ENCODE measurements at regions not wholly inside any gene's neighbourhood (a gene's known extent, or its start where the extent isn't known, plus 50 kb on each side); places are given as distances from the start of the nearest gene placed in this dataset.

DNA sequence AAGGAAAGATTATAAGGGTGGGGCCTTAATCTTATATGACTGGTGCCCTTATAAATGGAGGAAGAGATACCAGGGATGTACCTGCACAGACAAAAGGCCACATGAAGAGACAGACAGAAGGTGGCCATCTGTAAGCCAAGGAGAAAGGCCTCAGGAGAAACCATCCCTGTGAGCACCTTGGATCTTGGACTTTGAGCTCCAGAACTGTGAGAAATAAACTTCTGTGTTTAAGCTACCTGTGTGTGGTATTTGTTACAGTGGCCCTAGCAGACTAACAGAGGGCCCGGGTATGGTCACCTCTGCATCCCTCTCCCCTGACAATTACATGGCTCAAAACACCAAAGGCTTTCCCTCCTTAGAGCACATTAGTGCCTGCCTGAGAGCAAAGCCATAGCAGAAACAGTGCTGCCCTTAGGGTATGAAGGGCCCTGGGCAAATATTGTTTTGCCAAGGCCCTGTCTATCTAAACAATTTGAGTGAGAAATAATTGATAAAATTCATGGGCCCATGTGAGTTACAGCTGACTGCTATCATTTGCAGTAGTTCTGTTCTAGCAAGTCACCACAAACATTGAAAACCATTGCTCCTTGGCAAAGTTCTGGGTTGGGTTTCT is 109.3 kb upstream of the MYCN start:
- Histone ChIP-seq H3K4me3 (ENCODE audit: extremely low read depth, insufficient read depth, low read length, poor library complexity, severe bottlenecking) (no peak overlapping the region), H3K27ac (ENCODE audit: low read depth, low read length, severe bottlenecking) (no peak overlapping the region), H3K36me3 (ENCODE audit: control insufficient read depth, insufficient read depth, low read length) (no peaks in the 10 kb centered on the region), H3K9me3 (ENCODE audit: control insufficient read depth, low read length) (no peaks in the 10 kb centered on the region), H3K4me1 (ENCODE audit: control insufficient read depth, insufficient read depth, low read length, poor library complexity, severe bottlenecking) (peaks cover 6% of the 10 kb centered on the region)
- no CpG with 5 or more reads among the region's 1 CpG for WGBS, 2 experiments (ENCODE audit: insufficient coverage in 2 of 2)

- Histone ChIP-seq H3K36me3 (ENCODE audit: control insufficient read depth, insufficient read depth, low read length) (no peaks in the 10 kb centered on the region), H3K4me1 (ENCODE audit: control insufficient read depth, insufficient read depth, low read length, poor library complexity, severe bottlenecking) (no peaks in the 10 kb centered on the region), H3K27ac (ENCODE audit: low read depth, low read length, severe bottlenecking) (no peak overlapping the region), H3K9me3 (ENCODE audit: control insufficient read depth, low read length) (no peaks in the 10 kb centered on the region), H3K4me3 (ENCODE audit: extremely low read depth, insufficient read depth, low read length, poor library complexity, severe bottlenecking) (no peak overlapping the region)
- 91 to 92% methylated on average over 7 of the region's 8 CpGs for WGBS, 2 experiments (ENCODE audit: insufficient coverage in 2 of 2)
Measured at GRCh38 chr2:15832030-15832709, 108.2 kb upstream of the MYCN start.

GRCh38 chr2:15832849-15833680 is 107.3 kb upstream of the MYCN start:
- WGBS, 2 experiments (ENCODE audit: insufficient coverage in 2 of 2), result 87 to 96% methylated on average over 5 of the region's 9 CpGs

DNA sequence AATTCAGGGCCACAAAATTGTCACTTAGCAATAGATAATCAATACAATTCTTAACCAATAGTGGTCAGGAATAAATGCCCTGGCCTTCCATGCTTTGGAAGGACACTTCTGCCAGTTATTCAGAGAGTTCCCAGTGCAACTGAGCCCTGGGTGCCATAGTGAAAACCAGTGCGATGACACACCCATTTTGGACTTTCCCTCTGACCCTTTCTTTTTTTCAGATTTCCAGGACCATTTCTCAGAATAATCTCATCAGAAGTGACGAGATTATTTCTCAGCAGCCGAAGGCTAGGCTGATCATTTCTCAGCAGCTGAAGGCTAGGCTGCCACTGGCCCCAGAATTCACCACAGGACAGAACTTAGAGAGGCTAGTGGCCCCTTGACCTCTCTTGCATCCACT is 106.6 kb upstream of the MYCN start:
- Histone ChIP-seq H3K4me3 (ENCODE audit: extremely low read depth, insufficient read depth, low read length, poor library complexity, severe bottlenecking) (no peak overlapping the region), H3K36me3 (ENCODE audit: control insufficient read depth, insufficient read depth, low read length) (no peaks in the 10 kb centered on the region), H3K4me1 (ENCODE audit: control insufficient read depth, insufficient read depth, low read length, poor library complexity, severe bottlenecking) (no peaks in the 10 kb centered on the region), H3K27ac (ENCODE audit: low read depth, low read length, severe bottlenecking) (no peak overlapping the region), H3K9me3 (ENCODE audit: control insufficient read depth, low read length) (no peaks in the 10 kb centered on the region)
- 86 to 96% methylated on average over 3 of the region's 3 CpGs for WGBS, 2 experiments (ENCODE audit: insufficient coverage in 2 of 2)

More at GRCh38 chr2:15832849-15833680, 107.3 kb upstream of the MYCN start:
- Histone ChIP-seq H3K27ac (ENCODE audit: low read depth, low read length, severe bottlenecking) (no peak overlapping the region), H3K9me3 (ENCODE audit: control insufficient read depth, low read length) (no peaks in the 10 kb centered on the region), H3K4me3 (ENCODE audit: extremely low read depth, insufficient read depth, low read length, poor library complexity, severe bottlenecking) (no peak overlapping the region), H3K36me3 (ENCODE audit: control insufficient read depth, insufficient read depth, low read length) (no peaks in the 10 kb centered on the region), H3K4me1 (ENCODE audit: control insufficient read depth, insufficient read depth, low read length, poor library complexity, severe bottlenecking) (no peaks in the 10 kb centered on the region)

- no peak overlapping the region for H3K27ac ChIP-seq (ENCODE audit: low read depth, low read length, severe bottlenecking)
- no peaks in the 10 kb centered on the region for H3K36me3 ChIP-seq (ENCODE audit: control insufficient read depth, insufficient read depth, low read length)
- H3K4me3 ChIP-seq (ENCODE audit: extremely low read depth, insufficient read depth, low read length, poor library complexity, severe bottlenecking), result no peak overlapping the region
- WGBS, 2 experiments (ENCODE audit: insufficient coverage in 2 of 2), result 83 to 94% methylated on average over 4 to 5 of the region's 7 CpGs
- H3K9me3 ChIP-seq (ENCODE audit: control insufficient read depth, low read length), result no peaks in the 10 kb centered on the region
- no peaks in the 10 kb centered on the region for H3K4me1 ChIP-seq (ENCODE audit: control insufficient read depth, insufficient read depth, low read length, poor library complexity, severe bottlenecking)
Measured at GRCh38 chr2:15834381-15835031, 105.8 kb upstream of the MYCN start.

- 91 to 100% methylated on average over 3 to 8 of the region's 9 CpGs for WGBS, 2 experiments (ENCODE audit: insufficient coverage in 2 of 2)
- Histone ChIP-seq H3K9me3 (ENCODE audit: control insufficient read depth, low read length) (no peaks in the 10 kb centered on the region), H3K27ac (ENCODE audit: low read depth, low read length, severe bottlenecking) (no peak overlapping the region), H3K4me1 (ENCODE audit: control insufficient read depth, insufficient read depth, low read length, poor library complexity, severe bottlenecking) (peaks cover 5% of the 10 kb centered on the region), H3K4me3 (ENCODE audit: extremely low read depth, insufficient read depth, low read length, poor library complexity, severe bottlenecking) (no peak overlapping the region), H3K36me3 (ENCODE audit: control insufficient read depth, insufficient read depth, low read length) (no peaks in the 10 kb centered on the region)
Measured at GRCh38 chr2:15835991-15836688, 104.2 kb upstream of the MYCN start.

GRCh38 chr2:15836689-15837610 is 103.4 kb upstream of the MYCN start:
- 88 to 97% methylated on average over 9 of the region's 13 CpGs for WGBS, 2 experiments (ENCODE audit: insufficient coverage in 2 of 2)
- H3K4me3 ChIP-seq (ENCODE audit: extremely low read depth, insufficient read depth, low read length, poor library complexity, severe bottlenecking), result no peak overlapping the region
- H3K4me1 ChIP-seq (ENCODE audit: control insufficient read depth, insufficient read depth, low read length, poor library complexity, severe bottlenecking), result peaks cover 5% of the 10 kb centered on the region
- H3K9me3 ChIP-seq (ENCODE audit: control insufficient read depth, low read length), result no peaks in the 10 kb centered on the region
- H3K36me3 ChIP-seq (ENCODE audit: control insufficient read depth, insufficient read depth, low read length), result no peaks in the 10 kb centered on the region
- H3K27ac ChIP-seq (ENCODE audit: low read depth, low read length, severe bottlenecking), result no peak overlapping the region

DNA sequence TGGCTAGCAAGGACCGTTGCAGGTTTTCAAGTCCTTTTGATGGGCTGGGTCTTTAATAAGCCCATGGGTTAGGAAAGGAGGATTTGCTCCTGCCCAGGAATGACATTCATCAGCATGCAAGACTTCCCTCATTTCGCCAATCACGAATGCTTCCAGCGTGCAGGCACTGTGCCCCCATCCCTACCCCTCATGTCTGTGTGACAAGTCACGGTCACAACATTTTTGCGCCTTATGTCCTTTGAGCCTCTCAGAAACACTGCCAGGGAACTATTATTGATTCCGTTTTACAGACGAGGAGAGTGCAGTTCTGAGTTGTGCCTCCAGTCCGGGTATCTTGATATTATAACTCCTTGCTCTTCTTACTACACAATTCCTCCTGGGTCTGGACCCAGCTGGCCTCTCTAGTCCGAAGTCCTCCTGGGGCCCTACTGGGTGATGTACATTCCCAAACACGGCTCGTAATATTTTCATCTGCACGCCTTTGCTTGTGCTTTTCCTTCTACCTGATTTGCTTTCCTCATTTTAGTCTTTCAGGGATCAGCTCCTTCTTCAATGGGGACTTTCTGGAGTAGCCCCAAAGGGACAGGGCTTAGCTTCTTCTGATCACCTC is 101.8 kb upstream of the MYCN start:
- H3K4me3 ChIP-seq (ENCODE audit: extremely low read depth, insufficient read depth, low read length, poor library complexity, severe bottlenecking), result no peak overlapping the region
- H3K9me3 ChIP-seq (ENCODE audit: control insufficient read depth, low read length), result no peaks in the 10 kb centered on the region
- peaks cover 16% of the 10 kb centered on the region for H3K4me1 ChIP-seq (ENCODE audit: control insufficient read depth, insufficient read depth, low read length, poor library complexity, severe bottlenecking)
- H3K27ac ChIP-seq (ENCODE audit: low read depth, low read length, severe bottlenecking), result no peak overlapping the region
- no peaks in the 10 kb centered on the region for H3K36me3 ChIP-seq (ENCODE audit: control insufficient read depth, insufficient read depth, low read length)
- WGBS, 2 experiments (ENCODE audit: insufficient coverage in 2 of 2), result 91 to 92% methylated on average over 12 to 13 of the region's 13 CpGs

- Histone ChIP-seq H3K27ac (ENCODE audit: low read depth, low read length, severe bottlenecking) (no peak overlapping the region), H3K9me3 (ENCODE audit: control insufficient read depth, low read length) (no peaks in the 10 kb centered on the region), H3K4me3 (ENCODE audit: extremely low read depth, insufficient read depth, low read length, poor library complexity, severe bottlenecking) (no peak overlapping the region), H3K4me1 (ENCODE audit: control insufficient read depth, insufficient read depth, low read length, poor library complexity, severe bottlenecking) (peaks cover 16% of the 10 kb centered on the region), H3K36me3 (ENCODE audit: control insufficient read depth, insufficient read depth, low read length) (no peaks in the 10 kb centered on the region)
- 93 to 96% methylated on average over 4 to 5 of the region's 9 CpGs for WGBS, 2 experiments (ENCODE audit: insufficient coverage in 2 of 2)
Measured at GRCh38 chr2:15839426-15840124, 100.8 kb upstream of the MYCN start.

Data from mesodermal cell (in vitro differentiated cells).